H7 (cell line): ENCODE measurements at regions not wholly inside any gene's neighbourhood (a gene's known extent, or its start where the extent isn't known, plus 50 kb on each side); places are given as distances from the start of the nearest gene placed in this dataset.

ENCODE experiments used
- DNase-seq: peaks from one replicate; pipeline ENCODE4 v3.0.0; 2012
- H3K27me3 ChIP-seq: 2 replicates; pipeline ENCODE4 v1.6.0; 2011; ENCODE audit warnings: mild to moderate bottlenecking, low read length; ENCODE audit not compliant: control insufficient read depth, insufficient read depth
- H3K36me3 ChIP-seq: replicated peaks from 2 replicates; pipeline ENCODE4 v1.5.1; 2011; ENCODE audit warnings: low read length; ENCODE audit not compliant: control insufficient read depth, insufficient read depth
- H3K4me3 ChIP-seq: 2 replicates; pipeline ENCODE4 v1.5.1; 2011; ENCODE audit warnings: low read depth, mild to moderate bottlenecking, control low read depth, low read length, moderate library complexity; ENCODE audit not compliant: insufficient read depth

DNA sequence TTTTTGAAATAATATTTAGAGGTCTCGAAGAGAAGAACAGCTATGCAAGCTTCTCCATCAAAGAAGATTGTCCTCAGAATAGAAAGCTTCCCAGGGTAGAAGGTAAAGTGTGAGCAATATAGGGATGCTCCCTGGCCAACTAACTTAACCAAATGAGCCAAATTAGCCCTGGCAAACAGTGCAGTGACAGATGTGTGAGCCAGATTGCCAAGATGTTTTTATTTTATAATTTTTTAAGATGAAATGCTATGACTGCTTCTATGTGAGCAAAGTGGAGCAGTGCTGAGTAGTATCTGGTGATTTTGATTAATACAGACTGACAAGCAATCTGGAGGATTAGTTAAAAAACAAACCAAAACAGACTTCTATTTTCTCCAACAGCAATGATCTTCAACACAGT, 202.1 kb downstream of the NOVA1 start:
- no peak for DNase-seq
- no peaks in the 10 kb centered on the region for H3K36me3 ChIP-seq
- no peak overlapping the region for H3K4me3 ChIP-seq
- no peaks in the 10 kb centered on the region for H3K27me3 ChIP-seq

DNA sequence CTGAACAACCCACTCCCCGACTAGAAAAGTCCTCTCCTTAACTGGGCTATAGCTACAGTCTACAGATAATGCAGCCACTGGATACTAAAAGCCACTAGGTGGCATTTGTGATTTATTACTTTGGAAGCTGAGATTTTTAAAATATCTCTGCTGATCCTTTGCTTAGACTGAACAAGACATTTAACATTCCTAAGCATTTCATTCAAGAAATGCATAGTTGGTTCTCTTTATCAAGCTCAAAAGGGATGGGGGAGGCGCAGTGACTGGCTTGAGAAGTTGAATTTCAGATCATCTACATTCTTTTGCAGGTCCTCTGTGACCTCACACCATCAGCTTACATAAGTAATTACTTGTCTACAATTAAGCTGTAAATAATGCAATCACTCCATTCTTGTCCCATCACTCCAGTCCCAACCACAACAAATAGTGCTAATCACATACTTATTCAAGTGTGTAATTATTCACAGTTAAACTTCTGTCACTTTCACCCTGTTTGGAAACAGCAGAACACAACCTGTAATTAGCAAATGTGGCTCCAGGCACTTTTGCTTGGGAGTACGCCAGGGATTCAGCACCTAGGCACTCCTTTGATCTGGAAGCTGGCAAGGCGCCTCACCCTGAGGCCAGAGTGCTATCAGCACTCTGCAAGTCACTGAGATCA, 203.6 kb downstream of the NOVA1 start:
- Histone ChIP-seq H3K36me3 (no peaks in the 10 kb centered on the region), H3K4me3 (no peak overlapping the region), H3K27me3 (no peaks in the 10 kb centered on the region)
- DNase-seq, result no peak

DNA sequence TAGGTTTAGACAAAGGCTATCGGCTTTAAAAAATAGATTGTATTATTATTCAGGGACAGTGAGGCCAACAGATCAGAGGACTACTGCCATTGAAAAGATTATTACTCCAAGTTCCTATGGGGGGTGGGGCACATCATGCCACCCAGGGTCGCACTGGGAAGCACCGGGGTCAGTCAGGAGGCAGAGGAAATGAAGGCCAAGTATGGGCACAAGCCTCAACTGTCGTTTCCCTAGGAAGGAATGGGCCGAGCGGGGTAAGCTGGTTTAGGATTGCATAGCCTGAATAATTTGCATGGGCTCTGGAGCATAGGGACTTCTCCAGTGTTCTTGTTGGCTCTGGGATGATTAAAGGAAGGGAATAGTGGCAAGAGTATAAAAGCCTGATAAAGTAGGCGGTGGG, 205.3 kb downstream of the NOVA1 start:
- Histone ChIP-seq H3K4me3 (no peak overlapping the region), H3K36me3 (no peaks in the 10 kb centered on the region), H3K27me3 (no peaks in the 10 kb centered on the region)
- no peak for DNase-seq

DNA sequence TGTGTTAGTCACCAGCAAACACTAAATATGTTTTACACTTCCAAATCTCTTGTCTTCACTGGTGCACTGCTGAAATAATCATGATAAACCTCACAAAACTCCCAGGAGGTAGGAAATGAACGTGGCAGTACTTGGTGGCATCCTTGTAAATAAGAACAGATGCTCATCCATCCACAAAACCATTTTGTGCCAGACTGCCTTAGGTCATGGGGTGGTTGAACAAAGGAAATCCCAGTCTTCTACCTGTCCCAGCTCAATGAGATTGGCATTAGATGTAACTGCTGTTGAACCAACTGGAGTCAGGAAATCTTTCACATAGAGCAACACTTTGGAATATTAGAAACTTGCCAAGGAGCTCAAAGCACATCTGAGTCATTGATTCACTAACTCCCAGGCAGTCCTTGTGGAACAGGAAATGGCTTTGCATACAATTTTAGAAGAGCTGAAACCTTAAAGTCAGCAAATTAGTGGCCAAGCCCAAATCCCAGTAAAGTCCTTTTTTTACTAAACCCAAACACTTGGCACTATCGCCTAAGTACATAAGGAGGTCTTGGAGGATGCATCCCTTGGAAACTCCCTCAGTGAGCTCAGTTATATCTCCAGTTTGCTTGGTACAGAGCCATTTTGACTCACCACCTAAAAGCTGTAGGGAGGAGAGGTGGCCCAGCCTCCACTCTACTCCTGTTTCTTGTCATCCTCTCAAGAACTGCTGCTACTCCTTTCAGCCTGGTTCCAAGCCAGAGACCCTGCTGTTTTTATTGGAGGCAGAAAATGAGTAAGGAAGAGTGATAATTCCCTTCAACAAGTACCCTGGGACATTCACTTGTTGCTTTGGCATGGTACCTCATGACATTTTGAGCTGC, 208.0 kb downstream of the NOVA1 start:
- DNase-seq, result no peak
- Histone ChIP-seq H3K4me3 (no peak overlapping the region), H3K36me3 (no peaks in the 10 kb centered on the region), H3K27me3 (no peaks in the 10 kb centered on the region)

DNA sequence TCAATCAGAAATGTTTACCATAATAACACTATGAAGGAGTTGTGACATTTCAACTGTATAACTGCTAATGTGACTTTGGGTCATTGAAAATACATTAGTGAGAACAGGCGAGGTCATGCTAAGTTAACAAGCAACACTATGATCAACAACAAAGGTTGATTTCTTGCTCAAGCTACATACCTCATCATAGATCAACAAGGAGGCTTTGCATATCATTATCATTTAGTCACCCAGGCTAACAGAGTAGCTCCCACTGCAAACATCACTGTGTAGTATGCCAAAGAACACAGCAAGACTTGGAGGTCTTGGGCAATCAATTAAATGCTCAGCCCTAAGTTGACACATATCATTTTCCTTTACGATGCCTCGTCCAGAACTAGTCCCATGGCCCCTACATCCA, 212.5 kb downstream of the NOVA1 start:
- no peaks in the 10 kb centered on the region for H3K36me3 ChIP-seq
- no peaks in the 10 kb centered on the region for H3K27me3 ChIP-seq
- no peak for DNase-seq
- no peak overlapping the region for H3K4me3 ChIP-seq

DNA sequence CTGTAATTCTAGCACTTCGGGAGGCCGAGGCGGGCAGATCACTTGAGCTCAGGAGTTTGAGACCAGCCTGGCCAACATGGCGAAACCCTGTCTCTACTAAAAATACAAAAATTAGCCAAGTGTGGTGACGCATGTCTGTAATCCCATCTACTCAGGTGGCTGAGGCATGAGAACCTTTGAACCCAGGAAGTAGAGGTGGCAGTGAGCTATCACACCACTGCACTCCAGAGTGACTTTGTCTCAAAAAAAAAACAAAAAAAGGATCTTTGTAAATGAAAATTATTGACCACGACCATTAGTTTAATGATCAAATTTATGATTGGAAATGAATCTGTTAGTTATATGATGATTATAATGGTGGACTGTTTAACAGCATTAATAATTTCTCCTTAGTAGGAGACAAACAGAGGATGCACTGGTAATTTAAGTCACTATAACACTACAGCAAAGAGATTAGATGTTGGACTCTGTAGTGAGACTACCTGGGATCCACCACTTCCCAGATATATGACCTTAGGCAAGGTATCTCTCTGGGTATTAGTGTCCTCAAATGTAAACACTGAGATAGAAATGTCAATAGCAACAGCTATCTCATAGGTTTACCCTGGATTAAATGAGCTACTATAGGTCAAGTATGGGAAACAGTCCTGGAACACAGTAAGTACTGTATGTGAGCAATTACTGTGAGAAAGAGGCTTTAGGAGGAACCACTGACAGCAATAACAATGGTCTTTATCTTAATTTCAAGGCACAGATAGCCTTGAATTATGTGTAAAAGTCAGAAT, 214.7 kb downstream of the NOVA1 start:
- H3K36me3 ChIP-seq, result no peaks in the 10 kb centered on the region
- DNase-seq, result no peak
- no peaks in the 10 kb centered on the region for H3K27me3 ChIP-seq
- no peak overlapping the region for H3K4me3 ChIP-seq

DNA sequence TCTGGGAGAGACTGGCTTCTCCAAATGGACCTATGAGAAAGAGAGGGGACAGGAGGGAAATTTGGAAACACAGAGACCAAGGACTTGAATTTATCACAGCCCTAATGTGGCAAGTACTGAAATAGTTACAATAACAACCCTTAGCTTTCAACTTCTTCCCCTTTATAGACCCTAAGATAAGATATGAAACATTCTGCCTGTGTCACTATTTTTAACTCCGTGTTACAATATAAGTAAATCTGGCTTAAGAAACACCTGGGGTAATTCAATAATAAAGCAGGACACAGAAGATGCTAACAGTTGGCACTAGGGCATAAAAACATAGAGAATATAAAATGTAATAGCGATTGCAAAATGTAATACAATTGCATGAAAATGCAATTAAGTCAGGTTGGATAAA, 216.4 kb downstream of the NOVA1 start:
- DNase-seq, result no peak
- no peak overlapping the region for H3K4me3 ChIP-seq
- H3K36me3 ChIP-seq, result no peaks in the 10 kb centered on the region
- no peaks in the 10 kb centered on the region for H3K27me3 ChIP-seq

DNA sequence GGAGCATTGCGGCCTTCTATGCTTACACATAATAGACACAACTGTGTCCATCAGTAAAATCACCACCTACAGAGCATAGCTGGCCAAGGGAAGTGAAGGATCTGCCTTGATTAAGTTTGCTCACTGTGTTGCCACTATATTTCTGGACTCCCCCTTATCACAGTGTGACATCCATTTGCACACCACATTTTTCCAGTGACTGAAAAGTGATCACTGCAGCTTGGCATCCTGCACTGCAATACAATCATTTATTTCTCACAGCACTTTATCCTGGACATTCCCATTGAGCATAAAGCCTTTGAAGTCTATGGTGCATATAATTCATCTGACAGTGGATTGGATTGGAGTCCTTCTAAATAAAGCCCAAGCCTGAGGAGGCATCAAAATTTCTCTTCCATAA, 217.2 kb downstream of the NOVA1 start:
- H3K27me3 ChIP-seq, result no peaks in the 10 kb centered on the region
- no peak for DNase-seq
- H3K4me3 ChIP-seq, result no peak overlapping the region
- H3K36me3 ChIP-seq, result no peaks in the 10 kb centered on the region

DNA sequence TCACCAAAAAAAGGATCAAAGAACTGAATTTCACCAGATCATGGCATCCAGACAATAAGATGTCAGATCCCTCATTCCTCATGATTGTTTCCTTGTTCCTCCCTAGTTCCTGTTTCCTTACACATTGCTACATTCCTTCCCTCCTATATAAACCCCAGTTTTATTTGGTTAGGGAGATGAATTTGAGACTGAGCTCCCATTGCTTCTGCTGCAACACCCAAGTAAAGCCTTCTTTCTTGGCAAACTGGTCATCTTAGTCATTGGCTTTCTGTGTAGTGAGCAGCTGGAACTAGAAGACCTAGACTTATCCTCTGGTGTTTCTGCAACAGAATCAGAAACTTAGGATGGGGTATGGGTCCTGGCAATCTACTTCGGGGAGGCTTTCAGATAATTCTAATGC, 217.9 kb downstream of the NOVA1 start:
- DNase-seq, result no peak
- Histone ChIP-seq H3K4me3 (no peak overlapping the region), H3K36me3 (no peaks in the 10 kb centered on the region), H3K27me3 (no peaks in the 10 kb centered on the region)

DNA sequence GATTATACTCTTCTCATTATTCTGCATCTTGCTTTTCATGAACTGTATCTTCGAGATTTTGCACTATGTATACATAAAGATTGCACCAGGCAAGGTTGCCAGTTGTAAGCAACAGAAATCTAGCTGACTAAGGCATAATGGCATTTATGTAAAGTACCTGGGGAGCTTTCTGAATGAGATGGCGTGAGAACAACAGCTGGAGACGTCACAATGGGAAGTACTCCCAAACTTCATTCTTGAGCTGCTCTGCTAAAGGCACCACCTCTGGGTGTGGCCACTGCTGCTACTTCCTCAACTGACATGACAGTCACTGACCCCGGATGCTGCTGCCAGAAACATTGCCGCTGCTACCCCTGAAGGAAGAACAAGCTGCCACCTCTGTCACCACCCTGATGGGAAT, 220.7 kb downstream of the NOVA1 start:
- H3K36me3 ChIP-seq, result no peaks in the 10 kb centered on the region
- peak; percentile 16 for DNase-seq
- H3K27me3 ChIP-seq, result no peaks in the 10 kb centered on the region
- no peak overlapping the region for H3K4me3 ChIP-seq

DNA sequence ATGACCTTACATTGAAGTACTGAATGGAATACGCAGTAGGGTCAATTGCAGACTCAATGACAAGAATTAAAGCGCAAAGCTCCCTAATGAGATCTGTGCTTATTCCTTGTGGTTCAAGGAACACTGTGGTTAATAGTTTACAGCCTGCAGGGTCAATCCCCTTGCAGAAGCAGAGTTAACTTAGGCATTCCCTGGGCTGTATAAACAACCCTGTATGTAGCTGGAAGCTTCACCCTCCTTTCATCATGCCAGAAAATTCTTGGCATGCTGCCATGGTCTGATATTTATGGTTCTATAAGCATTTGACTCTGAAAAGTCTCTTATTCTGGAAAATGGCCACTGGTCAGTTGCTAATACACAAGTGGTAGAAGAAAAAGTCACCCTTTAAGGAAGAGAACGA, 227.7 kb downstream of the NOVA1 start:
- Histone ChIP-seq H3K4me3 (no peak overlapping the region), H3K27me3 (no peaks in the 10 kb centered on the region), H3K36me3 (no peaks in the 10 kb centered on the region)
- no peak for DNase-seq

DNA sequence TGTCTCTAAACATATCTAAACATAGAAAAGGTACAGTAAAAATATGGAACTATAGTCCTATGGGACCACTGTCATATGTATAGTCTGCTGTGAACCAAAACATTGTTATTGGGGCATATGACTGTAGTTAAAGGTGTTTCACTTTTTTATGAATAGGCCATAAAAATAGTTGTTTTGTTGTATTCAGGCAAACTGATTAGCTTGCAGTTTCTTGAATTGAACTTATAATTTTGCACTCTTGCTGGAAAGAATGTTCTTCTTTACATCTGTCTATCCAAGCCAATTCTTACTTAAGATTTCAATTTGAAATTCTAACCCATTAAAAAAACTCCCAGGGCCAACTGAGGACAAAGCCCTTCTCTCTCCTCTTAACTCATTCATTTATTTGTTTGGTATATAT, 234.1 kb downstream of the NOVA1 start:
- Histone ChIP-seq H3K27me3 (no peaks in the 10 kb centered on the region), H3K4me3 (no peak overlapping the region), H3K36me3 (no peaks in the 10 kb centered on the region)
- no peak for DNase-seq

DNA sequence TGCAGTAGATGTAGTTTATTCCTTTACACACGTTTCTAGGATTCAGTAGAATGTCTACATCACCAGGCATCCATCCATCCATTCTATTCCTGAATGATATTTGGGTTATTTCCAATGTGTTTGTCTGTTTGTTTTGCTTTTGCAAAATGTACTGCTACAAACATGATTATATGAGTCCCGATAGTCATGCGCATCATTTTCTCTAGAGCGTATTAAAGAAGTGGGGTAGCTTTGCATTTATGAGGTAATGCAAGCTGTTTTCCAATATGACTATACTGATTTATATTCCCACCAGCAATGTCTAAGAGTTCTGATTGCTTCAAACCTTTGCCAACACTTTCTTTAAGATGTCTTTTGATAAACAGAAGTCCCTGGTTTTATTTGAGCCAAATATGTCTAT, 253.2 kb downstream of the NOVA1 start:
- Histone ChIP-seq H3K4me3 (no peak overlapping the region), H3K36me3 (no peaks in the 10 kb centered on the region), H3K27me3 (no peaks in the 10 kb centered on the region)
- DNase-seq, result no peak

DNA sequence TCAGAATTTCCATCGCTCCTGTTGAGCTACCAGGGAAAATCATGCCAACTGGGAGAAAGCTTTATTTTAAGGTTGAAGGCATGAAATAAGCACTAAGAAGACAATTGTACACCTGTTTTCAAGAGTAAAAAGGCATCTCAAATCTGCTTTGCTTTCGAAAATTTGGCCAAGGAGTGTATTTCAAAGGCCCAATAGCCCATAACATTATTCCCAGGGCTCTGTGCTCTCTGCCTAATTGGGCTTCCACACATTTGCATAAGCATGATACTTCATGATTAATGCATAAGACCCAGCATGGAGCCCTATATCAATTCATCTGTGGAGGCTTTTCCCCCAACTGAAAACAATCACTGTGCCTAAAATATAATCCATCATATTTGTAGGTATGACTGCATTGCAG, 258.5 kb downstream of the NOVA1 start:
- Histone ChIP-seq H3K27me3 (no peaks in the 10 kb centered on the region), H3K36me3 (no peaks in the 10 kb centered on the region), H3K4me3 (no peak overlapping the region)
- no peak for DNase-seq

DNA sequence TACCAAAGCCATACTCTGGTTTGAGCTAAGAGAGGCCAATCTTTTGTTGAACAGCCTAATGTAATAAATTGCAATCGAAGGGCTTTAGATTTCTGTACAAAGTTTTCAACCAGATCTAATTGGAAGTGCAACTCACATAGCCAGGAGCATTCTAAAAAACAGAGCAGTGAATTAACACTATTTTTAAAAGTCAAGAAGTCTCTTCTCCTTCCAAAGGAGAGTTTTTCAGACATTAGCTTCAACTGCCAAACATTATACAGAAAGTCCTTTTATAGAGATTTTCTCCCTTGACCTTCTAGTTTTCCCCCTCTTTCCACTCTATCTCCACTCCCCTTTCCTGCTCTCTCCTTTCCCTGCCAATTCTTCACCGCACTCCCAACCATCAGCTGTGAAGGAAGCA, 259.6 kb downstream of the NOVA1 start:
- H3K36me3 ChIP-seq, result no peaks in the 10 kb centered on the region
- DNase-seq, result no peak
- no peaks in the 10 kb centered on the region for H3K27me3 ChIP-seq
- H3K4me3 ChIP-seq, result no peak overlapping the region
